Ureter (tissue), 1 donor: ENCODE measurements at regions not wholly inside any gene's neighbourhood (a gene's known extent, or its start where the extent isn't known, plus 50 kb on each side); places are given as distances from the start of the nearest gene placed in this dataset.
A peak's percentile ranks its signal among the peaks of the same experiment; 100 is the strongest.
"Not testable (repeated sequence)": the region's sequence is repeated elsewhere in the genome, so short reads cannot be mapped to it uniquely, and the experiment has no call there.

Source experiments
- DNase-seq: peaks from one replicate; pipeline ENCODE4 v3.0.0-alpha.2; 2020; ENCODE audit warnings: low spot score
- donor health status: DM: yes; HTN: yes; CAD: no.

DNA sequence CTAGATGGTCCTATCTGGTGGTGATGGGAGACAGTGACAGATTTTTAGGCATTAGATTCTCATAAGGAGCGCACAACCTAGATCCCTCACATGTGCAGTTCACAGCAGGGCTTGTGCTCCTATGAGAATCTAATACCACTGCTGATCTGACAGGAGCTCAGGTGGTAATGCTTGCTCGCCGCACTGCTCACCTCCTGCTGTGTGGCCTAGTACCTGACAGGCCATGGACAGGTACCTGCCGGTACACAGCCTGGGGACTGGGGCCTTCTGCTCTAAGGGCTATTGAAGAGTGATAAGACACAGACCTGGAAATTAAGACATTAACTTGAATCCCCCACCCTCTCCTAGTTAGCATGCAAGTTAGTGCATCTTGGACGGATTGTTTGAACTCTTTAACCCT lies 64.4 kb downstream of the KLRB1 start:
- DNase-seq, result not testable (repeated sequence)

DNA sequence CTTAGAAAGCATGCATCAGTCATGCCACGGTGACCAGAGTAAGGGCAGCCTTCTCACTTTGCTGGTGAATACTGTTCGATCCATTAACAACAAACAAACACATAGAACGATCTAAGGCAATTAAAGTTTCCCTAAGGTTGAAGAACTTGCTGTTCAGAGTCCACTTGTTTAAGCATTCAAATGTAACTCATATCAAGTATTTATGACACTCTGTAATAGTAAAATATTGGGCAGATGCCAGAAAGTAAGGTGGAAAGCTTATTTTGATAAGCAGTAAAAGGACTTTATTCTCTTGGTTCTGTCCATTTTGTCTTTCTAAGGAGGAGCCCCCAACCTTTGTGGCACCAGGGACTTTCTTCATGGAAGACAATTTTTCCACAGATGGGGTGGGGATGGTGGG lies 64.9 kb downstream of the KLRB1 start:
- not testable (repeated sequence) for DNase-seq

DNA sequence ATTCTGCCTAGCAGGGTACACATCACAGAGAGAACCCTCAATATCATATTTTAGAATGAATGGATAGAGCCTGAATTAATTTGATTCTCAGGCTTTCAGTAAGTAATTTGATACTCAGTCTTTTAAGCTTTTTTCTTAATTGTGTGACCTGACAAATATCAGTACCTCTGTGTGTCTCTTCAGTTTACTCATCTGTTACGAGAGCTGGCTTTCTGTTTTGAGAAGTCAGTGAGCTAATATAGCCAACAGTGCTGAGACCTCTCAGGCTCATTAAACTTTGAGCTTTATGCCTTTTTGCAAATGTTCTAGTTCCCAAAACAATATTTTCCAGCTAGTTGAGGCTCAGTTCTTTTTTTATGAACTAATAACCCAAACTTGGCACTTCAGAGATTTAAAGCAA lies 91.8 kb downstream of the KLRB1 start:
- DNase-seq, result not testable (repeated sequence)

DNA sequence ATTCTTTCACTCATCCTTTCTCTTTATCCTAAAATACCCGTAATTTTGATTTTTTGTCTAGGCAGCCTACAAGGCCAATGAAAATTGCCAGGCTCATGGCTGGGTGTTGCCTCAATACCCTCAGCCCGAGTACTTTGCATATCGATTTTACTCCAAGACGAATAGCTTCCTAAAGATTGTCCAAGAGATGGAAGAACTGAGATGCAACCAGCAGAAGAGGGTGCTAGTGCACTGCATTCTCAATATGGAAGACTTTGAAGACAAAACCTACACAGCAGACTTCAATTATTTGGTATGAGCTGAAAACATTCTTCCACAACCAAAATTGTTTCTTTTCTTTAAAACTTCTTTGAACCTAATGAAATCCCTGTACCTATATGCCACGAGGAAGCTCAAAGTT lies 95.0 kb downstream of the KLRB1 start:
- DNase-seq, result not testable (repeated sequence)

DNA sequence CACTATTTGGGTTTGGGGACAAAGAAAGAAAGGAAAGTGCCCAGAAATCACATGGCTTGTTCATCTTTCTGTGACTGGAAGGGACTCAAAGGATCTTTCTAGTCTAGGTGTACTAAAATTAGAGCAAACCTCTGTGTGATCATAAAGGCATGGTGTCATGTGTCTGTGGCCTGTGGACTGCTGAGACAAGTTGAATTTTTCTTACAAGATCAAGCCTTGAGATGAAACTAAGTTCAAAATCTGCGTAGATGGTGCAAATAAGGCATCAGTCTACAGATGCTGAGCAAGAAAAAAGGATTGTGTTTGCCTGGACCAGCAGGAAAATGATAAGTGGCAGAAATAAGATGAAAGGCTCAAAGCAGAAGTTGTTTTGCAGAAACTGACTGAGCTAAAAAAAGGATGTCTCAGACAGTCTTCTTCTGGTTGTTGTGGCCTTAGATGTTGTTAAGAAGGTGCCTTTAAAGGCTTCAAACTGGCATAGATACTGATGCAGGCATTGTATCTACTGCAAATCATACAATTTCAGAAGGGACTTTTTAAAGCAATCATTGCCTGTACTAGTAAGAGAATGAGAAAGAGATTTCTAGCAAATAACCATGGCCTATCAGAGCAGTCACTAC lies 97.2 kb downstream of the KLRB1 start:
- not testable (repeated sequence) for DNase-seq

DNA sequence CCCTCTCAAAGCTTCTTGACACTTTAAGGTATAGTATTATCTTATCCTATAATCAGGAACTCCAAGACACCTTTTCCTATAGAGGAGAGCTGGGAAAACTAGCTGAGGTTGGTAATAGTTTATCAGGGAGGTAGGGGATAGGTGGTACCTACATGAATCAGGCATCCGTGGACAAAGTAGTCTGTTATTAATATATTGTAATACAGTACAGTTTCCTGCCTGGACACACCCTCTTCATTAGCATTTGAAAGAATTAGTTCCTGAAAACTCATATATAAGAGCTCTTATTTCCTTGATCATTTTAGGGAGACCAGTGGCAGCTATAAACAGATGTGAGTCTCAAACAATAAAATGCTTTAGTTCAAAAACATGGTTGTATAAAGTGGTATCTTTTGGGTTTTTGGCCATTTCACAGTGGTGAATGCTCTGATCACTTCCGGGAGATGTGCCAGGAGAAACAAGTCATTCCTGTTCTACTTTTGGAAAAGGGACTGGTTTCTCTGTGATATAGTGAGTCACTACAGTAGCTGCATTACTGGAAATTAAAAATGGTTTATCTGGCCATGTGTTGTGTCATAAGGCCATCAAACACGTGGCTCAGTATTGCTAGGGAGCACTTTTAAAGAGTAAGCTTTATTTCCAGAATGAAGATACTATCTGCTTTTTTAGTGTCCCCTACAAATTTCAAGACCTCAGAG lies 98.1 kb downstream of the KLRB1 start:
- DNase-seq, result no peak

DNA sequence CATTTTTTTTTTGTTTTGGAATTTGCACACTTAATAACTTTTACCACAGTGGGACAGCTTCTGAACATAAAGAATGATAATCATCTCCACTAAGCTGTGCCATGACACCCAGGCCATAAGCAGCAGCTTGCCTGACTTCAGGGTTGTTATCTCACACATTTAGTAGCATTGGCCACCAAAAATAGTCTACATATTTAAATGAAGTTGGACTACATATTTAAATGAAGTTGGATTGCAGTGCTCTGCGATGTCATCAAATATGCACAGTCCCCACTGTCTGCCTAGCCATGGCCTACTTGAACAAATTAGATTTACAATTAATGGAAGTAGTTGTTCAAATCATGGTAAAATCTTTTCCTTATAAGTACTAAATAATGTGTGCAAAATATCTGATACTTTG lies 101.0 kb downstream of the KLRB1 start:
- no peak for DNase-seq

DNA sequence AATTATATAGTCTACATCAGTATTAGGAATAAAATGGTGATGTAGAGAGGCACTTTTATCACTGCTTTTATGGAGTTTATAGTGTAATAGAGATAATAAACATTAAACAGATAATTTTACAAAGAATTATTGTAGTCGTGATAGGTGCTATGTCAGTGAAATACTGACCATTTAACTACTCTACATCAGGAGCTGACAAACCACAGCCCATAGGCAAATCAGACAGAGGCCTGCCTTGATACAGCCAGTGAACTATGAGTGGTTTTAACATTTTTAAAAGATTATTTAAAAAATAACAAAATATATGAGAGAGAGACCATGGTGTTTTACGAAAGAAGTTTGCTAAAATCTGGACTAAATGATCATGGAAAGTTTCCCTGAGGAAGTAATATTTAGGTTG lies 104.3 kb downstream of the KLRB1 start:
- not testable (repeated sequence) for DNase-seq

DNA sequence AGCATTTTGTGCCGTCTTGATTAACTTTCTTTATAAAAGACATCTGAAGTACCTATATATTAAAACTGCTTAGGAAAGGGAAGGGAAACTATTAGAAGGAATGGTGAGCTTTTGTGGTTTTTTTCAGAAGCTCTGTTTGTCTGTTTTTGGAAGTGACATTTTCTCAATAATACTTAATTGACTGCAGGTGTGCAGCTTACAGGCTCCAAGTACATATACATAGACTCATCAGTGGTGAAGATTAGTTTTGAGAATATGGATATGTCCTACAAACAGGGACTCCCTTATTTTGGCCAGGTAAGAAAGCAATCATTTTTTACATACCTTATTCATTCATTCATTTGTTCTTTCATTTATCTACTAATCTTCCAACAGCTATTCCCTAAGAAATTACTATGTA lies 104.9 kb downstream of the KLRB1 start:
- DNase-seq, result not testable (repeated sequence)

DNA sequence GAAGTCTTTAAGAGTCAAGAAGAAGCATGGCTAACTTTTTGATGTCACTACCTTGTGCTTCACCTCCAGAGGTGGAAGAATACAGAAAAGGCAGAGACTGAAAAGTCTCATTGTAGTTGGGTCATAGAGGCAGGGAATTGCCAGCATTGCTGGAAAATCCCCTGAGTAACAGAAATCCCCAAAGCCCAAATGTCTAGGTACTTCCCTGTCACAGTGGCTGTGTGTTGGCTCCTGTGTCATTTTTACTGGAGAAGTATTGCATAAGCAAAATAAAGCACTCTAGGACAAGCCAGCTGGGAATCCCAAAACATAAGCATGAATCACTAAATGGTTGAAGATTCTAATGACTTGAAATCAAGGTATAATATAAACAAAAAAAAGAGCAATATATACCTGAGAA lies 114.4 kb downstream of the KLRB1 start:
- DNase-seq, result not testable (repeated sequence)

DNA sequence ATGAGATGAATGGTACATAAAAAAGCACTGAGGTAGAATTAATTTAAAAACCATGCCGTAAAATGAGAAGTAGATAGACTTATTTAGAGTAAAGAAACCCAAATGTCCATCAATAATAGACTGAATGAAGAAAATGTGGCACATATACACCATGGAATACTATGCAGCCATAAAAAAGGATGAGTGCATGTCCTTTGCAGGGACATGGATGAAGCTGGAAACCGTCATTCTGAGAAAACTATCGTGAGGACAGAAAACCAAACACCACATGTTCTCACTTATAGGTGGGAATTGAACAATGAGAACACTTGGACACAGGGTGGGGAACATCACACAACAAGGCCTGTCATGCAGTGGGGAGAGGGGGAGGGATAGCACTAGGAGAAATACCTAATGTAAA lies 126.4 kb downstream of the KLRB1 start:
- not testable (repeated sequence) for DNase-seq

DNA sequence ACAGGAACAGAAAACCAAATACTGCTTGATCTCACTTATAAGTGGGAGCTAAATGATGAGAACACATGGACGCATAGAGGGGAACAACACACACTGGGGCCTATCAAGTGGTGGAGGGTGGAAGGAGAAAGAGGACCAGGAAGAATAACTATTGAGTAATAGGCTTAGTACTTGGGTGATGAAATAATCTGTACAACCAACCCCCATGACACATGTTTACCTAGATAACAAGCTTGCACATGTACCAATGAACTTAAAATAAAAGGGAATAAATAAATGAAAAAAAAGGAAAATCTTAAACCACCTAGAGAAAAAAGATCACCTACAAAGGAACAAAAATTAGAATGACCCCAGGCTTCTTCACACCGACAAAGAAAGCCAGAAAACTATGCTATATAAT lies 133.5 kb downstream of the KLRB1 start:
- DNase-seq, result not testable (repeated sequence)

DNA sequence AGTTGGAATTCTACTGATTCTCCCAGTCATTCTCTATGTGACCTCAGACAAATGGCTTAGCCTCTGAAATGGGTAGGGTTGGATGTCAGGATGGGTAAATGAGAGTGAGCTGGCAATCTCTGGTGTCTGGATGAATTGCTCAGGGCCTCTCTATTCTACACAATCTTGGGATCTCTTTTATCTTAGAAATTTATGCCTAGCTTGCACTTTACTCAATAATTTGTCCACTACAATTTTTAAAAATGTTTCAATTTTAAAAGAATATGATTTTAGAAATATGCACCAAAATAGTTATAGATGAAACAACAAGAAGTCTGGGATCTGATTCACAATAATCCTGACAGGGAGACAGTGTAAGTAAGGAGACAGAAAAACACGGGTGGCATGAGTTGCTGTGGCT lies 134.1 kb downstream of the KLRB1 start:
- not testable (repeated sequence) for DNase-seq

DNA sequence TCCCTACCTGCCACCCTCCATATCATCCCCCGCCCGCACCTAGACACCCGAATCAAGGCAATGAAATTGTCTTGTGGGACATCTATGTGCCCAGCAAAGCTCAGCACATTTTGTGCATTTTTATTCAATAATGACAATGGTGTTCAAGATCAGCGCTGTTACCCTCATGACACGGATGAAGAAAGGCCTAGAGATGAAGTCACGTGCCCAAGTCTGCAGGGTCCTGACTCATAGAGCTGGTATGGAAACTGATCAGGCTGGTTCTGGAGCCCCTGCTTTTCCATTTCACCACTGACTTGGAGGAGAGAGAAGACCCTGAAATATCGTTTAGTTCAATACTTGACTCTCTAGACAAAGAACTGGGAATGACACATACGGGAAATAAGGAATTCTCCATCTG lies 136.2 kb downstream of the KLRB1 start:
- not testable (repeated sequence) for DNase-seq

DNA sequence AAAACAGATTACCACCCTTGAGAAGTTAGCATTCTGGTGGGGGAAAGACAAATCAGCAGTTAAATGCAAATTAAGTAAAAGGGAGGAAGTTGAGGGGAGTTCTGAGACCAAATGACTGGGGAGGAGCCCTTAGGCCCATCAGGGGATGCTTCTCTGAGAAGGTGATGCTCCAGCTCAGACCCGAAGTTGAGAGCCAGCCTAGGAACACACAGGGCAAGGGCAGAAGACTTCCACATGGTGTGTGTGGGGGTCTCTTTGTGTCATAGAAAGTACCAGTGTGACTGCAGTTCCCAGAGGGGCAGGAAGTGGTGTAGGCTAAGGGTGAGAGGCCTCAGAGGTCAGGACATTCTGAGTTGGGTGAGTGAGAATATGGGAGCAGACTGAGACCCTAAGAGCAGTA lies 137.3 kb downstream of the KLRB1 start:
- DNase-seq, result not testable (repeated sequence)

DNA sequence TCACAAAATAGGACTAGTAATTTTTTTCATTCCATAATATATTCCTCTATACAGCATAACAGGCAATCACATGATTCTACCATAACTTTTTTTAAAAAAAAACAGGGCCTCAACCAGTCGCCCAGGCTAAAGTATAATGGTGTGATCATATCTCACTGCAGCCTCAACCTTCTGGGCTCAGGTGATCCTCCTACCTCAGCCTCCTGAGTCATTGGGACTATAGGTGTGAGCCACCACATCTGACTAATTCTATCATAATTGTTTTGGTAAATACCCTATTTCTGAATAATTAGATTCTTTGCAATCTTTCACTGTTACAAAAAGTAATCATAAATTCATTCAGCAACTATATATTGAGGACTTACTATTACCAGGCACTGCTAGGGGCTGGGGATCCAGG lies 137.8 kb downstream of the KLRB1 start:
- not testable (repeated sequence) for DNase-seq

DNA sequence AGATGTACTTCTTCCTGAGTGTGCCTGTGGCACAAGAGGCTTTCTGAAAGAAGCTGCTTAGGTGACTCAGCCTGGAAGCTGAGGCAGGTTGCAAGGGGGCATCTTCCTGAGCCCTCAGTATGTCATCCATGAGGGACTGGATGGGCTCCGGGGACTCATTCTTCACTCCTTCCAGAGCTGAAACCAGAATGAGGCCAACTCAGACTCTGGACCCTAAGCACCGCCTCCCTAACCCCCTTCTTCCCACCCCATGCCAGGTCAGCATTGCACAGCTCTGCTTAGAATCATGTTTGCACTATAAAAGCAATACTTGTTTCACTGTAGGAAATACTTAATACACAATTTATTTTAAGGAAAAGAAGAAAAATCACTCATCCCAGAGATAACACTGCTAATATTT lies 138.3 kb downstream of the KLRB1 start:
- DNase-seq, result not testable (repeated sequence)

DNA sequence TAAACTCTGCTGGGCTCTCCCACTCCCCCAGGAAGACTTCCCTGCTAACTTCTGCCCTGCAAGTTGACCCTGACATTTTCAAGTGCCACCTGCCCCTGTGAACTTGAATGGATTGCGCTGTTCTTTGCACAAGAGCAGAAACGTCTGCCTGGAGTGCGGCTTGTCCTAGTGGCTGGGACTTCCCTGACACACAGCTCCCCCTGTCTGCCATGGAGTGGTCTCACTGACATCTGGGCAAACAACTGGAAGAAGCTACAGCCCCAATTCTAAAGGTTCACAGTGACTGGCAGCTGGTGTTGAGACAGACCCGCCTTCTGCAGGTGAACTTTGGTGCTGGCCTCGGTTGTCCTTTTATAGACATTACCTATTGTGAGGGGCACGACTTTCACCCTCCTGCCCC lies 138.7 kb downstream of the KLRB1 start:
- DNase-seq, result peak; percentile 59

DNA sequence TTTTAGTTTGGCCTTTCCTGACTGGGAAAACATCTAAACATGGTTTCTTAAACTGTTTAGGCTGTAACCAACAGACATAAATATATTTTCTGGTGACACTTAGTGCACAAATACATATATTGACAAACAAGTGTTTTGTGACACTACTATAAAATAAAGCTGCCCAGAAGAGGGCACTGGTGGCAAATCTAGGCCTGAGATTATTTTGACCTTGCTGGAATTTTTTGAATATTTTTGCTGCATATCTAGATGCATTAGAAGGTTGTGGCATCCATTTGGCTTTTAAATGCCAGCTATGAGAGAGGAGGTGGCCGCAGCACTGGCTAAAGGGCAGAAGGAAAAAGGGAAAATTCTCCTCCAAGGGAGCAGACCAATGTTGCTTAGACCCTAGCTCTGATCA lies 139.6 kb downstream of the KLRB1 start:
- not testable (repeated sequence) for DNase-seq

DNA sequence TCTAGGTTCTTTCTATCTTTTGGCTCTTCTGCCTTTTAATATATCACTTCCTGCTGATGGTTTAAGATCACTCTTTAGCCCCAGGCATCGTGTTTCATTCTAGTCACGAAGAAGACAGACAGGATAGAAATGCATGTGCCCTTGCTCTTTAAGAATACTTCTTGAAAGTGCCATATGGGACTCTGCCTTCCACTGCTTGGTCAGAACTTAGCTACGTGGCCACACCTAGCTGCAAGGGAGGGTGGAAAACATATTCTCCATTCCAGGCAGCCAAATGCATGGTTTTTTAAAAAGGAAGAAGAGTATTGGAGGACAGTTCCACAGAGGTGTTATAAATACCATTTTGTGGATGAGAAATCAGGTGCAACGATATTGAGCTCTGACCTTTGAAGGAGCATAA lies 143.3 kb downstream of the KLRB1 start:
- DNase-seq, result no peak

DNA sequence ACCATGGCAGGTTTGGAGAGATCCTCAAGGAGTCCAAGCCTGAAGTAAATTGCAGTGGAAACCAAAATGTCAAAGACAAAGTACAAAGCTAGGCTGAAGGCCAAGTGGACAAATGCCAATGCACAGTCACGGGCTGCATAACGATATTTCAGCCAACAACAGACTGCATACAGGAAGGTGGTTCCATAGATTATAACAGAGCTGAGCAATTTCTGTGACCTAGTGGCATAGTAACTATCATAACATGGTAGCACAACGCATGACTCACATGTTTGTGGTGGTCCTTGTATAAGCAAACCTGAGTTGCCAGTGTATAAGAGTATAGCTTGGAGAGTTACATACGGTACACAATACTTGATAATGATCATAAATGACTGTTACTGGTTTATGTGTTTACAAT lies 152.2 kb downstream of the KLRB1 start:
- not testable (repeated sequence) for DNase-seq

DNA sequence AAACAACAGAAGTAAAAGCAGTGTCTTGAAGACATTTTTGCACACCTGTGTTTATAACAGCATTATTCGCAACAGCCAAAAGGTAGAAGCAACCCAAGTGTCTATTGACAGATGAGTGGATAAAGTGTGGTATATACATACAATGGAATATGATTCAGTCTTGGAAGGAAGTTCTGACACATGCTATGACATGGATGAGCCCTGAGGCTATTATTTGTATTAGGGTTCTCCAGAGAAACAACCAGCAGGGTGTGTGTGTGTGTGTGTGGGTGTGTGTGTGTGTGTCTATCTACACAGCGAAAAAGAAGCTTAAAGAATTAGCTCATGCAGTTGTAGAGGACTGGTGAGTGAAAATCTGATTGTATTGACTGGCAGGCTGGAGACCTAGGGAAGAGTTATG lies 153.7 kb downstream of the KLRB1 start:
- not testable (repeated sequence) for DNase-seq

DNA sequence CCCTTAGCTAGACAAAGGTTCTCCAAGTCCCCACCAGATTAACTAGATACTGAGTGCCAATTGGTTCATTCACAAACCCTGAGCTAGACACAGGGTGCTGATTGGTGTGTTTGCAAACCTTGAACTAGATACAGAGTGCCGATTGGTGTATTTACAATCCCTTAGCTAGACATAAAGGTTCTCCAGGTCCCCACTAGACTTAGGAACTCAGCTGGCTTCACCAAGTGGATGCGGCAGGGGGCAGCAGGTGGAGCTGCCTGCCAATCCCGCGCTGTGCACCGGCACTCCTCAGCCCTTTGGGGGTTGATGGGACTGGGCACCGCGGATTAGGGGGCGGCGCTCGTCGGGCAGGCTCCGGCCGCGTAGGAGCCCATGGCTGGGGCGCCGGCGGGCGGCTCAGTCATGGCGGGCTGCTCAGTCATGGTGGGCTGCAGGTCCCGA lies 157.6 kb downstream of the KLRB1 start:
- not testable (repeated sequence) for DNase-seq
